PC-9 (cell line): ENCODE measurements at regions not wholly inside any gene's neighbourhood (a gene's known extent, or its start where the extent isn't known, plus 50 kb on each side); places are given as distances from the start of the nearest gene placed in this dataset.

Experiments used
- BruUV-seq: library from RNA; stranded (reverse); fragments of 400-500 nt; replicated peaks from 2 replicates; lab custom pipeline; 2021; lab: Mats Ljungman, UMichigan
- CTCF ChIA-PET: fragments of 300-600 bp; sonication (Branson Sonifier 250); formaldehyde crosslinking; loops from one replicate; lab custom pipeline; 2022; ENCODE audit warnings: antibody characterized with exemption; lab: Charles Lee
- POLR2A ChIA-PET: fragments of 300-600 bp; sonication (Branson Sonifier 250); formaldehyde crosslinking; loops from one replicate; lab custom pipeline; 2022; ENCODE audit warnings: antibody characterized with exemption; ENCODE audit not compliant: unreplicated experiment; lab: Charles Lee
- DNase-seq, 2 experiments: peaks; one replicate each; pipeline versions ENCODE4 v3.0.0 to v3.0.0-alpha.2; 2015 to 2022; ENCODE audit warnings: mixed read lengths in 1 of 2
- H2AFZ ChIP-seq: fragments of 200-600 bp; sonication (generic); 2 replicates; pipeline ENCODE4 v1.8.1; 2017; ENCODE audit warnings: antibody characterized with exemption
- H3F3A ChIP-seq: fragments of 200-600 bp; sonication (generic); 2 replicates; pipeline ENCODE4 v1.8.1; 2017; ENCODE audit warnings: antibody characterized with exemption, mild to moderate bottlenecking, low read depth; ENCODE audit not compliant: insufficient read depth
- H3K27ac ChIP-seq: fragments of 200-600 bp; sonication (generic); 2 replicates; pipeline ENCODE4 v1.6.1; 2016; ENCODE audit warnings: mixed run types
- H3K27me3 ChIP-seq: fragments of 200-600 bp; sonication (generic); 2 replicates; pipeline ENCODE4 v1.6.1; 2016; ENCODE audit warnings: low read depth, mixed run types; ENCODE audit not compliant: insufficient read depth
- H3K36me3 ChIP-seq: fragments of 200-600 bp; sonication (generic); 2 replicates; pipeline ENCODE4 v1.6.1; 2016; ENCODE audit warnings: low read depth, mixed run types
- H3K4me1 ChIP-seq: fragments of 200-600 bp; sonication (generic); replicated peaks from 2 replicates; pipeline ENCODE4 v1.6.1; 2016; ENCODE audit warnings: mixed run types; ENCODE audit not compliant: insufficient read depth
- H3K4me2 ChIP-seq: fragments of 200-600 bp; sonication (generic); 2 replicates; pipeline ENCODE4 v1.6.1; 2017; ENCODE audit warnings: mixed run types
- H3K4me3 ChIP-seq: fragments of 200-600 bp; sonication (generic); 2 replicates; pipeline ENCODE4 v1.6.1; 2016; ENCODE audit warnings: mixed run types
- H3K79me2 ChIP-seq: fragments of 200-600 bp; sonication (generic); 2 replicates; pipeline ENCODE4 v1.6.1; 2017; ENCODE audit warnings: low read depth, mixed run types
- H3K9me2 ChIP-seq: fragments of 200-600 bp; sonication (generic); 2 replicates; pipeline ENCODE4 v1.8.1; 2017; ENCODE audit warnings: mild to moderate bottlenecking; ENCODE audit not compliant: insufficient read depth
- H3K9me3 ChIP-seq: fragments of 200-600 bp; sonication (generic); 2 replicates; pipeline ENCODE4 v1.8.1; 2016; ENCODE audit warnings: low read depth; ENCODE audit not compliant: insufficient read depth
- H4K20me1 ChIP-seq: fragments of 200-600 bp; sonication (generic); 2 replicates; pipeline ENCODE4 v1.8.1; 2017; ENCODE audit not compliant: insufficient read depth
- EZH2 ChIP-seq: fragments of 200-600 bp; sonication (generic); IDR thresholded peaks from 2 replicates; pipeline ENCODE4 v1.8.0; 2017; ENCODE audit warnings: antibody characterized with exemption, low read depth
- intact Hi-C: fragments of 100-400 bp; cut with micrococcal nuclease; formaldehyde crosslinking; loops from one replicate; pipeline ENCODE4 v1.10.0; 2022; ENCODE audit not compliant: unreplicated experiment
- TF ChIP-seq, protein P1 (sequence below): fragments of 200-600 bp; sonication (generic); conservative IDR thresholded peaks from 2 replicates; pipeline ENCODE4 v1.6.1; 2017; ENCODE audit warnings: mixed run types, antibody characterized with exemption, mild to moderate bottlenecking, moderate library complexity

DNA sequence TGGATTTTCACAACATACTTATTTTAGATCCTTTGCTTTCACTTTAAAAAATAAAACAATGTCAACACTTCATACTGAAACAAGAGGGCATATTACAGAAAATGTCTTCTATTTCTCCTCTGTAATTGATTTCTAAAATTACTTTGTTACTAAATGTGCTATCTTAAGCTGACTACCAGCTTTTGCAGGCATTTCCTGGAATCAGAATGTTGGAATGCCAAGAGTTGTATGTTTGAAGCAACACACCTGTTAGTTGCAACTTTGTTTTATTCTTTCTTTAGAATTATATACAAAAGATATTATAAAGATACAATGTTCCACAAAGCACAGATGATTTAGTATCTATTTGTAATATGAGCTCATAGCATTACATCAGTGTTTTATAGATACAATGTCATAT, 62.5 kb upstream of the TMEM170B start:
- Histone ChIP-seq H3K36me3 (no peaks in the 10 kb centered on the region), H3K4me2 (no peak overlapping the region), H2AFZ (no peak overlapping the region), H3K4me1 (no peaks in the 10 kb centered on the region), H3F3A (no peaks in the 10 kb centered on the region), H3K27ac (no peak overlapping the region), H3K9me2 (no peaks in the 10 kb centered on the region), H3K79me2 (no peaks in the 10 kb centered on the region), H4K20me1 (no peaks in the 10 kb centered on the region), H3K4me3 (no peak overlapping the region), H3K27me3 (no peaks in the 10 kb centered on the region), H3K9me3 (no peaks in the 10 kb centered on the region)
- no peak for DNase-seq
- BruUV-seq = no TSS peak
- POLR2A ChIA-PET = no interaction called here
- CTCF ChIA-PET = no interaction called here
- no peak for TF ChIP-seq EZH2
- TF ChIP-seq, protein P1, sequence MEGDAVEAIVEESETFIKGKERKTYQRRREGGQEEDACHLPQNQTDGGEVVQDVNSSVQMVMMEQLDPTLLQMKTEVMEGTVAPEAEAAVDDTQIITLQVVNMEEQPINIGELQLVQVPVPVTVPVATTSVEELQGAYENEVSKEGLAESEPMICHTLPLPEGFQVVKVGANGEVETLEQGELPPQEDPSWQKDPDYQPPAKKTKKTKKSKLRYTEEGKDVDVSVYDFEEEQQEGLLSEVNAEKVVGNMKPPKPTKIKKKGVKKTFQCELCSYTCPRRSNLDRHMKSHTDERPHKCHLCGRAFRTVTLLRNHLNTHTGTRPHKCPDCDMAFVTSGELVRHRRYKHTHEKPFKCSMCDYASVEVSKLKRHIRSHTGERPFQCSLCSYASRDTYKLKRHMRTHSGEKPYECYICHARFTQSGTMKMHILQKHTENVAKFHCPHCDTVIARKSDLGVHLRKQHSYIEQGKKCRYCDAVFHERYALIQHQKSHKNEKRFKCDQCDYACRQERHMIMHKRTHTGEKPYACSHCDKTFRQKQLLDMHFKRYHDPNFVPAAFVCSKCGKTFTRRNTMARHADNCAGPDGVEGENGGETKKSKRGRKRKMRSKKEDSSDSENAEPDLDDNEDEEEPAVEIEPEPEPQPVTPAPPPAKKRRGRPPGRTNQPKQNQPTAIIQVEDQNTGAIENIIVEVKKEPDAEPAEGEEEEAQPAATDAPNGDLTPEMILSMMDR = no peak
- intact Hi-C loops = no loop called here

DNA sequence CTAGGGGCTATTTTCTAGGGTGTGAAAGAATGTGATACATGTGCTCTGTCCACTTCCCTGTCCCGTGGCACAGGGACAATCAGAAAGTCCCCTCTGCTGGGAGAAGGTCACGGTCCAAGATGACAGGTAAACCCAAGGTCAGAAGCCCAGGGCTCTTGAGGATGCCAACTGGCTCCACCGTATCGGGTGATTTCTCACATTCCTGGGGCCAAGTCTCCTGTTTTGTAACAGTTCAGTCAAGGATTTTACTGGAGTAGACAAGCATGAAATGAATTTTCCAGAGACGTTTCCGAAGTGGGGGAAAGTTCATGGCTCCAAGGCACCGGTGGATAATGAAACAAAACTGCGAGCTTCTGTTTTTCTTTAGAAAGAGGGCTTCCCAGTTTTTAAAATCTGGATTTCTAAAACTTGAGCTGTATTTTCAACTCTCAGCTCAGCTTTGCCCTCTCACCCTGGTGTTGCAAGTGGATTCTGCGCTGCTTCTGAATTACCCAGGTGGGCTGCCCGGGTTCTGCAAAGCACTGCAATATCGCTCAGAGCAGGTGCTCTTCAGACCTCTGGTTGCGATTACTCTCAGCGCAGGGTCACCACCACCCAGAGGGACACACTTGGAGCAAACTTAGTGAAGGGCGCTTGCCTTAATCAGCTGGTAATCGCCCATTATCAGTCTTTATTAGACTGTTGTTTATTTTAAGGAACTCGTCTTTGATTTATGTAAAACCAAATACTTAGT, 64.4 kb upstream of the TMEM170B start:
- H3K79me2 ChIP-seq = no peaks in the 10 kb centered on the region
- H3K27me3 ChIP-seq = no peaks in the 10 kb centered on the region
- no peak for DNase-seq
- H2AFZ ChIP-seq = no peak overlapping the region
- no peaks in the 10 kb centered on the region for H3K9me2 ChIP-seq
- H3K36me3 ChIP-seq = no peaks in the 10 kb centered on the region
- H3F3A ChIP-seq = no peaks in the 10 kb centered on the region
- H3K27ac ChIP-seq = no peak overlapping the region
- H3K4me1 ChIP-seq = no peaks in the 10 kb centered on the region
- BruUV-seq = no TSS peak
- no peak overlapping the region for H3K4me3 ChIP-seq
- no peaks in the 10 kb centered on the region for H3K9me3 ChIP-seq
- intact Hi-C loops = no loop called here
- TF ChIP-seq, protein P1 = no peak
- no peak for TF ChIP-seq EZH2
- H4K20me1 ChIP-seq = no peaks in the 10 kb centered on the region
- ChIA-PET POLR2A (interaction anchor here (0.8 kb wide), 1 partner anchor 380 kb away, joined by 3 read pairs; no protein-coding TSS in a partner anchor), CTCF (no interaction called here)
- H3K4me2 ChIP-seq = no peak overlapping the region

DNA sequence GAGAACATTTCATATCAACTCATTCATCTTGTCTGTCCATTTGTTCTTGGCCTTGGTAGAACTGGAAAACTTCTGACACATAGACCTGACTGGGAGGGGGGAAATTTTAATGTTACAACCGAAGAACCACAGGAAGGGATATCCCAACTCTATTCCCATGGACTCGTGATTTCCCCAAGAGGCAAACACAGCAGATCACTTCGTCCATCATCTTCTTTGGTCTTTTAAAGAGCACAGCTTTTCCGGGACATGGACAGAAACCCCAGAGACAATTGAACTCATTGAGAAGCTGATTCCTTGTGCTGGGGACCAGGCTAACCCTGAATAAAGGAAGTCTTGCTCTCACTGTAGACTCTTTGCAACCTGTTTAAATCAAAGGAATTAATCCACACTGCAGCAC, 66.3 kb upstream of the TMEM170B start:
- no peaks in the 10 kb centered on the region for H3F3A ChIP-seq
- no peaks in the 10 kb centered on the region for H3K4me1 ChIP-seq
- POLR2A ChIA-PET = no interaction called here
- H3K9me2 ChIP-seq = no peaks in the 10 kb centered on the region
- H3K27me3 ChIP-seq = no peaks in the 10 kb centered on the region
- H3K27ac ChIP-seq = no peak overlapping the region
- TF ChIP-seq, protein P1 = no peak
- no peak for TF ChIP-seq EZH2
- no peak overlapping the region for H2AFZ ChIP-seq
- intact Hi-C loops = no loop called here
- no peak for DNase-seq
- CTCF ChIA-PET = no interaction called here
- H3K36me3 ChIP-seq = no peaks in the 10 kb centered on the region
- BruUV-seq = no TSS peak
- H3K79me2 ChIP-seq = no peaks in the 10 kb centered on the region
- no peaks in the 10 kb centered on the region for H4K20me1 ChIP-seq
- no peak overlapping the region for H3K4me2 ChIP-seq
- no peak overlapping the region for H3K4me3 ChIP-seq
- H3K9me3 ChIP-seq = no peaks in the 10 kb centered on the region
